K562 (cell line): ENCODE measurements at regions not wholly inside any gene's neighbourhood (a gene's known extent, or its start where the extent isn't known, plus 50 kb on each side); places are given as distances from the start of the nearest gene placed in this dataset.

Experiments used
- COPS2 ChIP-seq: fragments of 450-650 bp; conservative IDR thresholded peaks from 2 replicates; pipeline ENCODE4 v1.6.1; 2016; ENCODE audit warnings: mild to moderate bottlenecking, moderate library complexity
- ELF4 ChIP-seq: fragments of 450-650 bp; formaldehyde crosslinking; IDR thresholded peaks from 2 replicates; pipeline ENCODE4 v1.4.0; 2022; ENCODE audit warnings: missing genetic modification characterization
- EZH2 ChIP-seq: IDR thresholded peaks from 2 replicates; pipeline ENCODE4 v1.6.1; 2012; ENCODE audit warnings: low read depth, mild to moderate bottlenecking, inconsistent platforms, low read length, borderline replicate concordance
- FOSL1 ChIP-seq: fragments of 200-800 bp; sonication (Bioruptor generic); conservative IDR thresholded peaks from 2 replicates; pipeline ENCODE4 v1.6.1; 2016; ENCODE audit warnings: missing genetic modification characterization, missing compliant biosample characterization
- MAFF ChIP-seq: IDR thresholded peaks from 2 replicates; pipeline ENCODE4 v1.6.1; 2012; ENCODE audit warnings: low read length, improper control_type of control experiment
- TAF7 ChIP-seq: fragments of 450-650 bp; IDR thresholded peaks from 2 replicates; pipeline ENCODE4 v1.6.1; 2016; ENCODE audit warnings: missing genetic modification characterization, missing compliant biosample characterization
- ZNF79 ChIP-seq: fragments of 250-450 bp; sonication (Bioruptor Pico); IDR thresholded peaks from 2 replicates; pipeline ENCODE4 v1.4.0; 2020; ENCODE audit warnings: low read depth, mild to moderate bottlenecking, moderate library complexity
- TF ChIP-seq, protein P1 (sequence below): sonication (generic); formaldehyde crosslinking; IDR thresholded peaks from 2 replicates; pipeline ENCODE4 v1.8.0; 2022; ENCODE audit warnings: mild to moderate bottlenecking, missing genetic modification reagents
- TF ChIP-seq, protein P2 (sequence below), 3 experiments: IDR thresholded peaks in 2 of 3; conservative IDR thresholded peaks in 1 of 3; 2 replicates each; pipeline ENCODE4 v1.5.1; 2011 to 2012; ENCODE audit warnings: low read length in 3 of 3, mild to moderate bottlenecking in 3 of 3, control low read depth in 2 of 3, improper control_type of control experiment in 1 of 3, inconsistent platforms in 1 of 3, low read depth in 1 of 3, mixed read lengths in 1 of 3, moderate library complexity in 1 of 3; ENCODE audit not compliant: insufficient read depth in 2 of 3
- TF ChIP-seq, protein P3 (sequence below), 2 experiments: fragments of 450-650 bp; IDR thresholded peaks; 2 replicates each; pipeline ENCODE4 v1.6.1; 2016

DNA sequence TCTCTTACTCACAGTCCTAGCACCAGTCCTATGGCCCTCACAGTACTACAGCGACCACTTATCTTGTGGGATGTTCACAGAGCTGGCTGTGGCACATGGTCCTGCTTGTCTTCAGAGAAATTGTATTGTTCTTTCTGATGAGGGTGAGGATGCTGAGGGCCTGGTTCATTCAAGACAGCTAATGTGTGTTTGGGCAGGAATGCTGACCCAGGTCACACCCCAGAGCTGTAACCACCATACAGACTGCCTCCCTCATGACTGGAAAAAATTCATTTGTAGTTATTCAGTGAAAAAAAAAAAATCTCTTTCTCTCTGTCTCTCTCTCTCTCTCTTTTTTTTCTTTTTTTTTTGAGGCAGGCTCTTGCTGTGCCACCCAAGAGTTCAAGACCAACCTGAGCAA lies 83.5 kb downstream of the KLF6 start:
- TF ChIP-seq, protein P1, sequence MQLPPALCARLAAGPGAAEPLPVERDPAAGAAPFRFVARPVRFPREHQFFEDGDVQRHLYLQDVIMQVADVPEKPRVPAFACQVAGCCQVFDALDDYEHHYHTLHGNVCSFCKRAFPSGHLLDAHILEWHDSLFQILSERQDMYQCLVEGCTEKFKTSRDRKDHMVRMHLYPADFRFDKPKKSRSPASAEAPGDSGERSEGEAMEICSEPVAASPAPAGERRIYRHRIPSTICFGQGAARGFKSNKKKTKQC (CRISPR knock-in tag), result no peak
- no peak for TF ChIP-seq ZNF79
- no peak for TF ChIP-seq EZH2
- TF ChIP-seq TAF7 (tag), result no peak
- TF ChIP-seq COPS2, result no peak
- no peak for TF ChIP-seq FOSL1
- TF ChIP-seq, protein P2, sequence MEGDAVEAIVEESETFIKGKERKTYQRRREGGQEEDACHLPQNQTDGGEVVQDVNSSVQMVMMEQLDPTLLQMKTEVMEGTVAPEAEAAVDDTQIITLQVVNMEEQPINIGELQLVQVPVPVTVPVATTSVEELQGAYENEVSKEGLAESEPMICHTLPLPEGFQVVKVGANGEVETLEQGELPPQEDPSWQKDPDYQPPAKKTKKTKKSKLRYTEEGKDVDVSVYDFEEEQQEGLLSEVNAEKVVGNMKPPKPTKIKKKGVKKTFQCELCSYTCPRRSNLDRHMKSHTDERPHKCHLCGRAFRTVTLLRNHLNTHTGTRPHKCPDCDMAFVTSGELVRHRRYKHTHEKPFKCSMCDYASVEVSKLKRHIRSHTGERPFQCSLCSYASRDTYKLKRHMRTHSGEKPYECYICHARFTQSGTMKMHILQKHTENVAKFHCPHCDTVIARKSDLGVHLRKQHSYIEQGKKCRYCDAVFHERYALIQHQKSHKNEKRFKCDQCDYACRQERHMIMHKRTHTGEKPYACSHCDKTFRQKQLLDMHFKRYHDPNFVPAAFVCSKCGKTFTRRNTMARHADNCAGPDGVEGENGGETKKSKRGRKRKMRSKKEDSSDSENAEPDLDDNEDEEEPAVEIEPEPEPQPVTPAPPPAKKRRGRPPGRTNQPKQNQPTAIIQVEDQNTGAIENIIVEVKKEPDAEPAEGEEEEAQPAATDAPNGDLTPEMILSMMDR (IDR thresholded peaks at IDR 0.05 in 2 of 3, conservative IDR thresholded peaks at IDR 0.05 in 1 of 3; ENCODE audit: insufficient read depth in 2 of 3, low read depth in 1 of 3, low read length in 3 of 3), result no peak
- no peak for TF ChIP-seq MAFF
- TF ChIP-seq, protein P3, sequence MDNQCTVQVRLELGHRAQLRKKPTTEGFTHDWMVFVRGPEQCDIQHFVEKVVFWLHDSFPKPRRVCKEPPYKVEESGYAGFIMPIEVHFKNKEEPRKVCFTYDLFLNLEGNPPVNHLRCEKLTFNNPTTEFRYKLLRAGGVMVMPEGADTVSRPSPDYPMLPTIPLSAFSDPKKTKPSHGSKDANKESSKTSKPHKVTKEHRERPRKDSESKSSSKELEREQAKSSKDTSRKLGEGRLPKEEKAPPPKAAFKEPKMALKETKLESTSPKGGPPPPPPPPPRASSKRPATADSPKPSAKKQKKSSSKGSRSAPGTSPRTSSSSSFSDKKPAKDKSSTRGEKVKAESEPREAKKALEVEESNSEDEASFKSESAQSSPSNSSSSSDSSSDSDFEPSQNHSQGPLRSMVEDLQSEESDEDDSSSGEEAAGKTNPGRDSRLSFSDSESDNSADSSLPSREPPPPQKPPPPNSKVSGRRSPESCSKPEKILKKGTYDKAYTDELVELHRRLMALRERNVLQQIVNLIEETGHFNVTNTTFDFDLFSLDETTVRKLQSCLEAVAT (IDR thresholded peaks at IDR 0.05), result no peak
- TF ChIP-seq ELF4, result no peak
